ENCODE measurements at regions not wholly inside any gene's neighbourhood (a gene's known extent, or its start where the extent isn't known, plus 50 kb on each side); places are given as distances from the start of the nearest gene placed in this dataset.

- DNase-seq, result no peak
- Mint-ChIP-seq H3K4me3 (no peak overlapping the region), H3K36me3 (ENCODE audit: insufficient read depth) (peaks cover under 1% of the 10 kb centered on the region), H3K27ac (no peak overlapping the region), H3K4me1 (ENCODE audit: low read depth in 2 of 2) (no peaks in the 10 kb centered on the region), H3K9me3 (no peaks in the 10 kb centered on the region), H3K27me3 (peaks cover 4 to 11% of the 10 kb centered on the region in 2 donors)
- no peak for ATAC-seq (replicated peaks)
Measured at GRCh38 chr15:93296759-93297500, 207.9 kb upstream of the RGMA start.

- no peak for DNase-seq
- H3K4me1 Mint-ChIP-seq (ENCODE audit: low read depth in 2 of 2), result no peaks in the 10 kb centered on the region
Measured at GRCh38 chr15:93294896-93295295, 205.9 kb upstream of the RGMA start.

GRCh38 chr15:93294066-93294465 is 205.1 kb upstream of the RGMA start:
- ATAC-seq (replicated peaks), result no peak
- Mint-ChIP-seq H3K36me3 (ENCODE audit: insufficient read depth) (no peaks in the 10 kb centered on the region), H3K27me3 (peaks cover 25 to 26% of the 10 kb centered on the region in 2 donors), H3K27ac (no peak overlapping the region), H3K4me1 (ENCODE audit: low read depth in 2 of 2) (no peaks in the 10 kb centered on the region), H3K9me3 (no peaks in the 10 kb centered on the region), H3K4me3 (no peak overlapping the region)
- no peak for DNase-seq

More at GRCh38 chr15:93294896-93295295, 205.9 kb upstream of the RGMA start:
- ATAC-seq (replicated peaks), result no peak
- Mint-ChIP-seq H3K27me3 (peaks cover 19 to 22% of the 10 kb centered on the region in 2 donors), H3K4me3 (no peak overlapping the region), H3K9me3 (no peaks in the 10 kb centered on the region), H3K36me3 (ENCODE audit: insufficient read depth) (no peaks in the 10 kb centered on the region), H3K27ac (no peak overlapping the region)

GRCh38 chr15:93291380-93291779 is 202.4 kb upstream of the RGMA start:
- DNase-seq, result no peak
- peaks cover 33 to 42% of the 10 kb centered on the region in 2 donors for H3K27me3 Mint-ChIP-seq
- no peak overlapping the region for H3K27ac Mint-ChIP-seq
- no peak overlapping the region for H3K4me3 Mint-ChIP-seq
- no peaks in the 10 kb centered on the region for H3K9me3 Mint-ChIP-seq
- H3K36me3 Mint-ChIP-seq (ENCODE audit: insufficient read depth), result no peaks in the 10 kb centered on the region
- H3K4me1 Mint-ChIP-seq (ENCODE audit: low read depth in 2 of 2), result no peaks in the 10 kb centered on the region
- no peak for ATAC-seq (replicated peaks)

- Mint-ChIP-seq H3K36me3 (ENCODE audit: insufficient read depth) (no peaks in the 10 kb centered on the region), H3K9me3 (no peaks in the 10 kb centered on the region), H3K4me1 (ENCODE audit: low read depth in 2 of 2) (no peaks in the 10 kb centered on the region), H3K27me3 (peaks cover 33 to 46% of the 10 kb centered on the region in 2 donors), H3K4me3 (no peak overlapping the region), H3K27ac (no peak overlapping the region)
- no peak for DNase-seq
- ATAC-seq (replicated peaks), result no peak
Measured at GRCh38 chr15:93290618-93290946, 201.6 kb upstream of the RGMA start.

- Mint-ChIP-seq H3K27ac (no peak overlapping the region), H3K9me3 (no peaks in the 10 kb centered on the region), H3K4me1 (ENCODE audit: low read depth in 2 of 2) (no peaks in the 10 kb centered on the region), H3K36me3 (ENCODE audit: insufficient read depth) (no peaks in the 10 kb centered on the region), H3K27me3 (peaks cover 34 to 47% of the 10 kb centered on the region in 2 donors), H3K4me3 (no peak overlapping the region)
- no peak for DNase-seq
- no peak for ATAC-seq (replicated peaks)
Measured at GRCh38 chr15:93289941-93290617, 201.1 kb upstream of the RGMA start.

- H3K36me3 Mint-ChIP-seq (ENCODE audit: insufficient read depth), result no peaks in the 10 kb centered on the region
Measured at GRCh38 chr15:93288728-93289294, 199.8 kb upstream of the RGMA start.

GRCh38 chr15:93286446-93286845 is 197.4 kb upstream of the RGMA start:
- H3K27me3 Mint-ChIP-seq, result peaks cover 53 to 71% of the 10 kb centered on the region in 2 donors
- no peaks in the 10 kb centered on the region for H3K4me1 Mint-ChIP-seq (ENCODE audit: low read depth in 2 of 2)
- DNase-seq (no peak), ATAC-seq (replicated peaks) (no peak)
- no peaks in the 10 kb centered on the region for H3K9me3 Mint-ChIP-seq
- H3K36me3 Mint-ChIP-seq (ENCODE audit: insufficient read depth), result no peaks in the 10 kb centered on the region
- no peak overlapping the region for H3K4me3 Mint-ChIP-seq
- H3K27ac Mint-ChIP-seq, result no peak overlapping the region

More at GRCh38 chr15:93288728-93289294, 199.8 kb upstream of the RGMA start:
- H3K27ac Mint-ChIP-seq, result no peak overlapping the region
- no peaks in the 10 kb centered on the region for H3K4me1 Mint-ChIP-seq (ENCODE audit: low read depth in 2 of 2)
- H3K27me3 Mint-ChIP-seq, result peaks cover 47 to 59% of the 10 kb centered on the region in 2 donors
- ATAC-seq (replicated peaks) (no peak), DNase-seq (no peak)
- H3K4me3 Mint-ChIP-seq, result no peak overlapping the region
- H3K9me3 Mint-ChIP-seq, result no peaks in the 10 kb centered on the region

- Mint-ChIP-seq H3K36me3 (ENCODE audit: insufficient read depth) (no peaks in the 10 kb centered on the region), H3K4me3 (no peak overlapping the region), H3K9me3 (no peaks in the 10 kb centered on the region), H3K27me3 (peaks cover 36 to 62% of the 10 kb centered on the region in 2 donors), H3K4me1 (ENCODE audit: low read depth in 2 of 2) (no peaks in the 10 kb centered on the region), H3K27ac (no peak overlapping the region)
- no peak for ATAC-seq (replicated peaks)
- DNase-seq, result no peak
Measured at GRCh38 chr15:93283854-93284253, 194.8 kb upstream of the RGMA start.

- no peak for DNase-seq
- Mint-ChIP-seq H3K27ac (no peak overlapping the region), H3K36me3 (ENCODE audit: insufficient read depth) (no peaks in the 10 kb centered on the region), H3K27me3 (peaks cover 36 to 67% of the 10 kb centered on the region in 2 donors), H3K9me3 (no peaks in the 10 kb centered on the region), H3K4me1 (ENCODE audit: low read depth in 2 of 2) (no peaks in the 10 kb centered on the region), H3K4me3 (no peak overlapping the region)
- ATAC-seq (replicated peaks), result no peak
Measured at GRCh38 chr15:93282808-93283207, 193.8 kb upstream of the RGMA start.

- H3K9me3 Mint-ChIP-seq, result no peaks in the 10 kb centered on the region
- no peak overlapping the region for H3K4me3 Mint-ChIP-seq
- peaks cover 25 to 48% of the 10 kb centered on the region in 2 donors for H3K27me3 Mint-ChIP-seq
- DNase-seq, result no peak
- H3K27ac Mint-ChIP-seq, result no peak overlapping the region
- no peak for ATAC-seq (replicated peaks)
- no peaks in the 10 kb centered on the region for H3K4me1 Mint-ChIP-seq (ENCODE audit: low read depth in 2 of 2)
- no peaks in the 10 kb centered on the region for H3K36me3 Mint-ChIP-seq (ENCODE audit: insufficient read depth)
Measured at GRCh38 chr15:93278783-93279182, 189.8 kb upstream of the RGMA start.

- Mint-ChIP-seq H3K4me1 (ENCODE audit: low read depth in 2 of 2) (no peaks in the 10 kb centered on the region), H3K4me3 (no peak overlapping the region), H3K27me3 (peaks cover 18 to 40% of the 10 kb centered on the region in 2 donors), H3K36me3 (ENCODE audit: insufficient read depth) (no peaks in the 10 kb centered on the region), H3K27ac (no peak overlapping the region), H3K9me3 (no peaks in the 10 kb centered on the region)
- DNase-seq (no peak), ATAC-seq (replicated peaks) (no peak)
Measured at GRCh38 chr15:93278006-93278405, 189.0 kb upstream of the RGMA start.

GRCh38 chr15:93274257-93274656 is 185.2 kb upstream of the RGMA start:
- DNase-seq (no peak), ATAC-seq (replicated peaks) (no peak)
- peaks cover 0 to 8% of the 10 kb centered on the region in 2 donors for H3K9me3 Mint-ChIP-seq
- no peak overlapping the region for H3K4me3 Mint-ChIP-seq
- peaks cover 18 to 29% of the 10 kb centered on the region in 2 donors for H3K27me3 Mint-ChIP-seq
- H3K36me3 Mint-ChIP-seq (ENCODE audit: insufficient read depth), result no peaks in the 10 kb centered on the region
- H3K4me1 Mint-ChIP-seq (ENCODE audit: low read depth in 2 of 2), result no peaks in the 10 kb centered on the region
- H3K27ac Mint-ChIP-seq, result no peak overlapping the region

GRCh38 chr15:93271871-93272270 is 182.9 kb upstream of the RGMA start:
- Mint-ChIP-seq H3K36me3 (ENCODE audit: insufficient read depth) (no peaks in the 10 kb centered on the region), H3K27ac (no peak overlapping the region), H3K4me1 (ENCODE audit: low read depth in 2 of 2) (peaks cover 0 to 2% of the 10 kb centered on the region in 2 donors), H3K4me3 (no peak overlapping the region), H3K27me3 (peaks cover 7 to 30% of the 10 kb centered on the region in 2 donors), H3K9me3 (peaks cover 0 to 8% of the 10 kb centered on the region in 2 donors)
- DNase-seq, result no peak
- no peak for ATAC-seq (replicated peaks)

Data from effector memory CD8-positive, alpha-beta T cell (primary cell).